Neural cell (in vitro differentiated cells): ENCODE measurements at regions not wholly inside any gene's neighbourhood (a gene's known extent, or its start where the extent isn't known, plus 50 kb on each side); places are given as distances from the start of the nearest gene placed in this dataset.

Experiments
- CTCF ChIP-seq: fragments of 450-650 bp; IDR thresholded peaks from 2 replicates; pipeline ENCODE4 v1.5.1; 2014; ENCODE audit warnings: antibody characterized with exemption, mild to moderate bottlenecking, moderate library complexity; ENCODE audit not compliant: poor library complexity, severe bottlenecking
- EP300 ChIP-seq: fragments of 450-650 bp; conservative IDR thresholded peaks from 2 replicates; pipeline ENCODE4 v1.6.1; 2014; ENCODE audit warnings: antibody characterized with exemption, mild to moderate bottlenecking, moderate library complexity; ENCODE audit not compliant: poor library complexity, severe bottlenecking
- MXI1 ChIP-seq: fragments of 450-650 bp; conservative IDR thresholded peaks from 2 replicates; pipeline ENCODE4 v1.6.1; 2014; ENCODE audit warnings: antibody characterized with exemption, mild to moderate bottlenecking; ENCODE audit not compliant: poor library complexity, severe bottlenecking
- POLR2AphosphoS5 ChIP-seq: IDR thresholded peaks from 2 replicates; pipeline ENCODE4 v1.6.1; 2012
- SMC3 ChIP-seq: fragments of 450-650 bp; conservative IDR thresholded peaks from 2 replicates; pipeline ENCODE4 v1.6.1; 2014; ENCODE audit warnings: antibody characterized with exemption, mild to moderate bottlenecking, moderate library complexity; ENCODE audit not compliant: poor library complexity

GRCh38 chr11:47917599-47918369 lies 62.6 kb upstream of the PTPRJ start:
- TF ChIP-seq CTCF (no peak), EP300 (no peak), POLR2AphosphoS5 (no peak), SMC3 (no peak), MXI1 (no peak)
